Spleen (tissue), 11 donors: ENCODE measurements at regions not wholly inside any gene's neighbourhood (a gene's known extent, or its start where the extent isn't known, plus 50 kb on each side); places are given as distances from the start of the nearest gene placed in this dataset.

ENCODE experiments used
- DNase-seq: peaks from one replicate; pipeline ENCODE4 v3.0.0-alpha.2; 2020
- H3K27ac ChIP-seq, 8 donors: fragments of 200-600 bp; sonication (generic) in 7 of 8; 1 replicate in 4 of 8; 2 replicates in 4 of 8; pipeline versions ENCODE4 v1.5.0 to v1.8.0; 2016 to 2021; ENCODE audit warnings: inconsistent platforms in 4 of 8, mild to moderate bottlenecking in 4 of 8, moderate library complexity in 1 of 8
- H3K27me3 ChIP-seq, 7 donors: fragments of 200-600 bp; sonication (generic) in 6 of 7; replicated peaks in 1 of 7; 1 replicate in 4 of 7; 2 replicates in 3 of 7; pipeline versions ENCODE4 v1.5.0 to v1.8.0; 2016 to 2021; ENCODE audit warnings: inconsistent platforms in 3 of 7, mild to moderate bottlenecking in 1 of 7
- H3K36me3 ChIP-seq, 6 donors: fragments of 200-600 bp; sonication (generic) in 5 of 6; 1 replicate in 4 of 6; 2 replicates in 2 of 6; pipeline versions ENCODE4 v1.5.0 to v1.8.0; 2016 to 2021; ENCODE audit warnings: inconsistent platforms in 2 of 6
- H3K4me1 ChIP-seq, 6 donors: fragments of 200-600 bp; sonication (generic) in 5 of 6; 1 replicate in 3 of 6; 2 replicates in 3 of 6; pipeline versions ENCODE4 v1.5.0 to v1.8.0; 2016 to 2021; ENCODE audit warnings: inconsistent platforms in 3 of 6
- H3K4me3 ChIP-seq, 8 donors: fragments of 200-600 bp; sonication (generic) in 7 of 8; 1 replicate in 4 of 8; 2 replicates in 4 of 8; pipeline versions ENCODE4 v1.5.0 to v1.8.0; 2016 to 2021; ENCODE audit warnings: inconsistent platforms in 4 of 8, mild to moderate bottlenecking in 4 of 8, moderate library complexity in 2 of 8
- H3K9me3 ChIP-seq, 8 donors: fragments of 200-600 bp; sonication (generic) in 7 of 8; 1 replicate in 4 of 8; 2 replicates in 4 of 8; pipeline versions ENCODE4 v1.5.0 to v1.8.0; 2016 to 2021; ENCODE audit warnings: inconsistent platforms in 4 of 8
- POLR2A ChIP-seq, 3 donors: fragments of 450-650 bp; IDR thresholded peaks; one replicate each; pipeline ENCODE4 v1.5.1; 2017; ENCODE audit warnings: antibody characterized with exemption in 3 of 3, mild to moderate bottlenecking in 1 of 3
- POLR2AphosphoS5 ChIP-seq, 3 donors: sonication (generic); formaldehyde crosslinking; IDR thresholded peaks; one replicate each; pipeline ENCODE4 v1.5.1; 2017; ENCODE audit warnings: antibody characterized with exemption in 3 of 3
- WGBS, 5 donors: extraction: QIAGEN DNeasy Blood & Tissue Kit in 3 of 5; methylation state at CpG; one replicate each; pipeline versions ENCODE4 v1.1.5 to v1.1.7; 2013 to 2018; 5-methylcytosine and 5-hydroxymethylcytosine counted together
- intact Hi-C: fragments of 100-400 bp; cut with DNase I; formaldehyde crosslinking; loops from one replicate; pipeline ENCODE4 v1.15.0; 2023; ENCODE audit warnings: low total_unique reads
- TF ChIP-seq, protein P1 (sequence below), 11 experiments: fragments of 200-600 bp in 7 of 11; fragments of 450-650 bp in 4 of 11; sonication (generic) in 4 of 11; IDR thresholded peaks in 8 of 11; conservative IDR thresholded peaks in 3 of 11; 1 replicate in 7 of 11; 2 replicates in 4 of 11; pipeline versions ENCODE4 v1.4.0 to v1.8.0; 2016 to 2021; ENCODE audit warnings: antibody characterized with exemption in 11 of 11, inconsistent platforms in 4 of 11, mild to moderate bottlenecking in 1 of 11
- donor health status: healthy with polysubstance abuse.
- donor health status: DM: no; HTN: no; CAD: no; lungs with moderate emphysema.
- donor health status: DM: no; HTN: no; CAD: no.
- donor health status: Bipolar disorder and iron deficiency.
- donor health status: healthy.
- donor health status: DM: no; HTN: no; CAD: no.
- donor health status: DM: yes; HTN: yes; CAD: no.

DNA sequence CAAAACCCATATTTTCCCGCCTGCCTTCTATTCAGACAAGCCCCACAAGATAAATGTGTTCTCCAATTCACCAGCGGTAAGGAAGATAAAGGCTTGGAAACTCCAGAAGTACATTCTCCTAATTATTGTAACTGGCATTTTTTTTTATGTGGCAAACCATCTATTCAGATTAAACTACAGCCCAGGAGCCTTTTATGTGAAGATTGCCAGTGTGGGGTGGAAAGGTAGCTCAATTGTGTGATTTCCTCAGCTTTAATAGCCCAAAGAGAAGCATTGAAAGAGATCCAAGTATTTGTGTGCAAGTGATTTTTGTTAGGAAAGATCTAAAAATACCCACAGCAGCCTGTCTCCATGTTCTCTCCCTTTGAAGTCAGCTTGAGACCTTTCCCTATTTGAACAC is 451.4 kb upstream of the CCL2 start:
- no peak for TF ChIP-seq POLR2AphosphoS5 (IDR thresholded peaks at IDR 0.05)
- TF ChIP-seq, protein P1, sequence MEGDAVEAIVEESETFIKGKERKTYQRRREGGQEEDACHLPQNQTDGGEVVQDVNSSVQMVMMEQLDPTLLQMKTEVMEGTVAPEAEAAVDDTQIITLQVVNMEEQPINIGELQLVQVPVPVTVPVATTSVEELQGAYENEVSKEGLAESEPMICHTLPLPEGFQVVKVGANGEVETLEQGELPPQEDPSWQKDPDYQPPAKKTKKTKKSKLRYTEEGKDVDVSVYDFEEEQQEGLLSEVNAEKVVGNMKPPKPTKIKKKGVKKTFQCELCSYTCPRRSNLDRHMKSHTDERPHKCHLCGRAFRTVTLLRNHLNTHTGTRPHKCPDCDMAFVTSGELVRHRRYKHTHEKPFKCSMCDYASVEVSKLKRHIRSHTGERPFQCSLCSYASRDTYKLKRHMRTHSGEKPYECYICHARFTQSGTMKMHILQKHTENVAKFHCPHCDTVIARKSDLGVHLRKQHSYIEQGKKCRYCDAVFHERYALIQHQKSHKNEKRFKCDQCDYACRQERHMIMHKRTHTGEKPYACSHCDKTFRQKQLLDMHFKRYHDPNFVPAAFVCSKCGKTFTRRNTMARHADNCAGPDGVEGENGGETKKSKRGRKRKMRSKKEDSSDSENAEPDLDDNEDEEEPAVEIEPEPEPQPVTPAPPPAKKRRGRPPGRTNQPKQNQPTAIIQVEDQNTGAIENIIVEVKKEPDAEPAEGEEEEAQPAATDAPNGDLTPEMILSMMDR (IDR thresholded peaks at IDR 0.05 in 8 of 11, conservative IDR thresholded peaks at IDR 0.05 in 3 of 11): no peak
- no peak for TF ChIP-seq POLR2A (IDR thresholded peaks at IDR 0.05)
- no peak overlapping the region for H3K4me3 ChIP-seq
- H3K9me3 ChIP-seq: no peaks in the 10 kb centered on the region
- H3K27ac ChIP-seq: no peak overlapping the region
- no peak for DNase-seq
- no peaks in the 10 kb centered on the region for H3K36me3 ChIP-seq
- 28 to 50% (median 33%) methylated on average over 2 of the region's 2 CpGs for WGBS, 5 donors
- H3K4me1 ChIP-seq: no peaks in the 10 kb centered on the region
- peaks cover 0 to 27% (median 0%) of the 10 kb centered on the region in 7 donors for H3K27me3 ChIP-seq
- intact Hi-C loops: no loop called here

DNA sequence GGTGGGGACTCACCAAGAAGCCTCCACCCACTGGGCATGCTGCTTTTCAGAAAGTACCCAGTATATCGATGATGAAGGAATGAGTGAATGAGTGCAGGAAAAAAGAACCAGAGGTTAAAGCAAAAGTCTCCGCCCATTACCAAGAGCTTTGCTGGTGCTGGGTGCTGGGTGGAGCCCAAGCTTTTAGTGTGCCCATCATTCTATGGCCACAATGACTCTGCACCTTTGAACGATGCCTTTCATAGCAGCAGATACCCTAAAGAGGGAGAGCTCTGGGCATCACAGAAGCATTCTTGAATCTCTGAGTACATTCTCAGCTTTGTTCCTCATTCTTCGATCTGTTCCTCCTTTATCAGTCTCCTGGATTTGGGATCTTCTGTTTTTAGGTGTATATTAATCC is 450.7 kb upstream of the CCL2 start:
- WGBS, 5 donors: 33 to 70% (median 45%) methylated on average over 4 of the region's 4 CpGs
- Histone ChIP-seq H3K4me1 (no peaks in the 10 kb centered on the region), H3K9me3 (no peaks in the 10 kb centered on the region), H3K27me3 (peaks cover 0 to 27% (median 0%) of the 10 kb centered on the region in 7 donors), H3K4me3 (no peak overlapping the region), H3K27ac (no peak overlapping the region), H3K36me3 (no peaks in the 10 kb centered on the region)
- DNase-seq: no peak
- TF ChIP-seq, protein P1 (IDR thresholded peaks at IDR 0.05 in 8 of 11, conservative IDR thresholded peaks at IDR 0.05 in 3 of 11): no peak
- no peak for TF ChIP-seq POLR2A (IDR thresholded peaks at IDR 0.05)
- TF ChIP-seq POLR2AphosphoS5 (IDR thresholded peaks at IDR 0.05): no peak
- intact Hi-C loops: no loop called here

DNA sequence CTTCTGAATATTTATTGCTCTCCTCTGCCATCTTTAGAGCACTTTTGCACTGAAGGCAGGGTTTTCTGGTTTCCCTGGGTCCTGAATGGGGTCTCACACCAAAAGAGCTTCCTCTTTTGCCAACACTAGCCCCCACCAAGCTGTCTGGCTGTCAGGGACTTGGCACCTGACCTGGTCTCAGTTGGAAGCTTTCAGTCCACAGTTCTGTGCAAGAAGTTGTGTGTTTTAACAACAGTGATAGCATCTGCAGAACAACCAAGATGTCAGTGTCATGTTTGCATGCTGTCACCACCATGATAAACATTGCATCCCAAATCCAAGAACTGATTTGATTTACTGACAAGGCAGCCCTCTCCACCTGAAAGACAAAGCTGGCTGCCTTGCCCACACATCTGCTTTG is 448.5 kb upstream of the CCL2 start:
- TF ChIP-seq POLR2AphosphoS5 (IDR thresholded peaks at IDR 0.05): no peak
- TF ChIP-seq, protein P1 (IDR thresholded peaks at IDR 0.05 in 8 of 11, conservative IDR thresholded peaks at IDR 0.05 in 3 of 11): no peak
- no peak for TF ChIP-seq POLR2A (IDR thresholded peaks at IDR 0.05)
- peaks cover 0 to 27% (median 0%) of the 10 kb centered on the region in 7 donors for H3K27me3 ChIP-seq
- no peak overlapping the region for H3K27ac ChIP-seq
- intact Hi-C loops: no loop called here
- no peak overlapping the region for H3K4me3 ChIP-seq
- H3K4me1 ChIP-seq: no peaks in the 10 kb centered on the region
- H3K9me3 ChIP-seq: no peaks in the 10 kb centered on the region
- H3K36me3 ChIP-seq: no peaks in the 10 kb centered on the region
- DNase-seq: no peak

DNA sequence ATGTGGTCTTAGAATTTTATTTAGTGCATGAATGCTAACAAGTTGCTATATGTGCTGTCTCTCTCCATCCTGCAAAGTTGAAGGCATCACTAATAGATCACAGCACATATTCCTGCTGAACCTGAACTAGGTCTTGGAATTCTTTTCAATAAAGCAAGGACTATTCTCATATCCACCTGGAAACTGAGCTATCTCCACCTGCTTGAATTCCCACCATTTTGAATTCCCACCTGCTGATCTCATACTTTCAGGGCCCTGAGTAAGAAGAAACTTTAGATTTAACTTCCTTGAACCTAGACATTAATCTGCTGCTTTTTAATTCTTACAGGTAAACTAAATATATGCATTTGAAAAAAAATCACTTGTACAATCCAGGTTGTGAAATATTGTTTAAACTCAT is 445.3 kb upstream of the CCL2 start:
- TF ChIP-seq POLR2A (IDR thresholded peaks at IDR 0.05) (no peak), POLR2AphosphoS5 (IDR thresholded peaks at IDR 0.05) (no peak)
- TF ChIP-seq, protein P1 (IDR thresholded peaks at IDR 0.05 in 8 of 11, conservative IDR thresholded peaks at IDR 0.05 in 3 of 11): no peak
- no peaks in the 10 kb centered on the region for H3K36me3 ChIP-seq
- no peaks in the 10 kb centered on the region for H3K9me3 ChIP-seq
- intact Hi-C loops: no loop called here
- no peak for DNase-seq
- no peak overlapping the region for H3K4me3 ChIP-seq
- no peaks in the 10 kb centered on the region for H3K4me1 ChIP-seq
- H3K27me3 ChIP-seq: peaks cover 0 to 17% (median 0%) of the 10 kb centered on the region in 7 donors
- H3K27ac ChIP-seq: no peak overlapping the region
